ENCODE measurements at regions not wholly inside any gene's neighbourhood (a gene's known extent, or its start where the extent isn't known, plus 50 kb on each side); places are given as distances from the start of the nearest gene placed in this dataset.

DNA sequence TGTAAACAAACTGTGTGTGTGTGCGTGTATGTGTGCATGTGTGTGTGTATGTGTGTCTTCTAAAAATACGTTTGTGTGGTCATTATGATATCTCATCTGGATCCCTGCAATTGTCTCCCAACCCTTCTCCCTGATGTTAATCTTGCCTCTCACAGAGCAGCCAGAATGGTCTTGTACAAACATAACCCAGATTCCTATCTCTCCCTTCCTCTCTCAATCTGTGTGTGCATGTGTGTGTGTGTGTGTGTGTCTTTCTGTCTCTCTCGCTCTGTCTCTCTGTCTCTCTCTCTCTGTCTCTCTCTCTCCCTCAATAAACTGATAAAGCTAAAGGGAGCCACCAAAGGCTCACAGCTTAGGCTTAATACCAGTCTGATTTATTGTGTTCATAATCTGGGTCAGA, 210.8 kb downstream of the PAX3 start:
- intact Hi-C loops (cut with micrococcal nuclease) (no loop called here), in situ Hi-C loops (cut with MboI) (no loop called here)
- Histone ChIP-seq H3K4me1 (replicated peaks in 1 of 2; ENCODE audit: control insufficient read depth in 2 of 2, insufficient read depth in 2 of 2, low read length in 2 of 2) (no peaks in the 10 kb centered on the region), H3K9me1 (ENCODE audit: control insufficient read depth, insufficient read depth, low read length) (no peaks in the 10 kb centered on the region), H3K79me2 (ENCODE audit: control insufficient read depth, insufficient read depth, low read length) (no peaks in the 10 kb centered on the region), H3K4me3 (no peak overlapping the region), H4K20me1 (replicated peaks; ENCODE audit: control insufficient read depth, insufficient read depth, low read length) (no peaks in the 10 kb centered on the region), H3K9ac (ENCODE audit: insufficient read depth in 1 of 2, low read depth in 2 of 2, low read length in 2 of 2) (no peak overlapping the region), H3K27ac (ENCODE audit: extremely low read depth, low read depth, low read length) (no peak overlapping the region), H3K27me3 (ENCODE audit: control insufficient read depth in 2 of 2, insufficient read depth in 2 of 2, low read length in 2 of 2) (no peaks in the 10 kb centered on the region), H3K9me3 (replicated peaks; ENCODE audit: control insufficient read depth, insufficient read depth, low read depth, low read length) (no peaks in the 10 kb centered on the region), H3K4me2 (ENCODE audit: insufficient read depth, low read length) (no peak overlapping the region), H3K36me3 (ENCODE audit: control insufficient read depth, insufficient read depth, low read length) (no peaks in the 10 kb centered on the region), H2AFZ (ENCODE audit: low read depth, low read length) (no peak overlapping the region)
- ChIA-PET POLR2A (no interaction called here), CTCF (ENCODE audit: low intra/inter-chr PET ratio) (no interaction called here)
- no peak for FAIRE-seq
- WGBS (ENCODE audit: insufficient coverage, low coverage, missing lambda C conversion rate), result 0% methylated on average over 2 of the region's 3 CpGs
- no peak for DNase-seq (ENCODE audit: extremely low read depth in 1 of 4, low spot score in 3 of 4)
- no peak for TF ChIP-seq NUFIP1 (IDR thresholded peaks at IDR 0.05; ENCODE audit: partially characterized antibody)
- TF ChIP-seq MCM3 (IDR thresholded peaks at IDR 0.05), result no peak
- TF ChIP-seq PTBP1 (IDR thresholded peaks at IDR 0.05; ENCODE audit: low read depth, low read length), result no peak
- no peak for TF ChIP-seq SMC3 (conservative IDR thresholded peaks at IDR 0.05; ENCODE audit: insufficient read depth, low read depth, low read length)
- no peak for TF ChIP-seq SMAD4 (CRISPR knock-in tag; conservative IDR thresholded peaks at IDR 0.05)
- TF ChIP-seq GTF2F1 (IDR thresholded peaks at IDR 0.05; ENCODE audit: low read depth, low read length), result no peak
- ATAC-seq, result no peak
- BruUV-seq (replicated peaks), result no TSS peak

GRCh38 chr2:222082201-222082600, 216.6 kb downstream of the PAX3 start:
- Histone ChIP-seq H3K4me3 (no peak overlapping the region), H3K36me3 (ENCODE audit: control insufficient read depth, insufficient read depth, low read length) (no peaks in the 10 kb centered on the region), H3K9ac (ENCODE audit: insufficient read depth in 1 of 2, low read depth in 2 of 2, low read length in 2 of 2) (no peak overlapping the region), H3K9me3 (replicated peaks; ENCODE audit: control insufficient read depth, insufficient read depth, low read depth, low read length) (no peaks in the 10 kb centered on the region), H3K4me1 (replicated peaks in 1 of 2; ENCODE audit: control insufficient read depth in 2 of 2, insufficient read depth in 2 of 2, low read length in 2 of 2) (no peaks in the 10 kb centered on the region), H3K4me2 (ENCODE audit: insufficient read depth, low read length) (no peak overlapping the region), H2AFZ (ENCODE audit: low read depth, low read length) (no peak overlapping the region), H3K27ac (ENCODE audit: extremely low read depth, low read depth, low read length) (no peak overlapping the region), H3K9me1 (ENCODE audit: control insufficient read depth, insufficient read depth, low read length) (no peaks in the 10 kb centered on the region), H4K20me1 (replicated peaks; ENCODE audit: control insufficient read depth, insufficient read depth, low read length) (no peaks in the 10 kb centered on the region), H3K27me3 (ENCODE audit: control insufficient read depth in 2 of 2, insufficient read depth in 2 of 2, low read length in 2 of 2) (no peaks in the 10 kb centered on the region), H3K79me2 (ENCODE audit: control insufficient read depth, insufficient read depth, low read length) (no peaks in the 10 kb centered on the region)
- 0% methylated on average over 2 of the region's 3 CpGs for WGBS (ENCODE audit: insufficient coverage, low coverage, missing lambda C conversion rate)
- no peak for DNase-seq (ENCODE audit: extremely low read depth in 1 of 4, low spot score in 3 of 4)
- no TSS peak for BruUV-seq (replicated peaks)
- in situ Hi-C loops (cut with MboI) (no loop called here), intact Hi-C loops (cut with micrococcal nuclease) (no loop called here)
- ChIA-PET POLR2A (no interaction called here), CTCF (ENCODE audit: low intra/inter-chr PET ratio) (no interaction called here)
- no peak for FAIRE-seq
- no peak for ATAC-seq
- TF ChIP-seq ZNF407 (IDR thresholded peaks at IDR 0.05; ENCODE audit: low read depth), result no peak
- TF ChIP-seq DACH1 (IDR thresholded peaks at IDR 0.05; ENCODE audit: partially characterized antibody), result no peak

Data from K562 (cell line).